Body of pancreas (tissue), 4 donors: ENCODE measurements at regions not wholly inside any gene's neighbourhood (a gene's known extent, or its start where the extent isn't known, plus 50 kb on each side); places are given as distances from the start of the nearest gene placed in this dataset.

Source experiments
- CTCF ChIP-seq, 7 experiments: fragments of 450-650 bp in 4 of 7; fragments of 200-600 bp in 3 of 7; sonication (generic) in 3 of 7; IDR thresholded peaks; one replicate each; pipeline ENCODE4 v1.5.1; 2016 to 2019; ENCODE audit warnings: antibody characterized with exemption in 7 of 7
- POLR2A ChIP-seq, 3 donors: fragments of 450-650 bp; IDR thresholded peaks; one replicate each; pipeline ENCODE4 v1.6.1; 2016; ENCODE audit warnings: antibody characterized with exemption in 3 of 3, mild to moderate bottlenecking in 2 of 3

GRCh38 chr16:31708348-31708747, 165.3 kb upstream of the ZNF267 start:
- no peak for TF ChIP-seq POLR2A (IDR thresholded peaks at IDR 0.05)
- TF ChIP-seq CTCF (IDR thresholded peaks at IDR 0.05) = no peak
